GM12873 (cell line): ENCODE measurements at regions not wholly inside any gene's neighbourhood (a gene's known extent, or its start where the extent isn't known, plus 50 kb on each side); places are given as distances from the start of the nearest gene placed in this dataset.

Experiments used
- CTCF ChIP-seq: IDR thresholded peaks from 2 replicates; pipeline ENCODE4 v1.5.1; 2012; ENCODE audit warnings: low read depth, mild to moderate bottlenecking, moderate library complexity, low read length, control low read depth; ENCODE audit not compliant: insufficient read depth; ENCODE audit errors: missing control alignments

- TF ChIP-seq CTCF: no peak
These were observed 422.3 kb downstream of the PRR16 start for GRCh38 chr5:120886351-120886860.

- no peak for TF ChIP-seq CTCF
These were observed 431.6 kb downstream of the PRR16 start for GRCh38 chr5:120895660-120896059.

- no peak for TF ChIP-seq CTCF
These were observed 437.1 kb downstream of the PRR16 start for GRCh38 chr5:120901199-120901598.

- TF ChIP-seq CTCF: no peak
These were observed 443.9 kb downstream of the PRR16 start for GRCh38 chr5:120907953-120908352.

GRCh38 chr5:120910629-120911028, 446.5 kb downstream of the PRR16 start:
- no peak for TF ChIP-seq CTCF

- no peak for TF ChIP-seq CTCF
These were observed 449.3 kb downstream of the PRR16 start for GRCh38 chr5:120913396-120913795.

- TF ChIP-seq CTCF: no peak
These were observed 453.2 kb downstream of the PRR16 start for GRCh38 chr5:120917214-120917758.

GRCh38 chr5:120919017-120919416, 454.9 kb downstream of the PRR16 start:
- no peak for TF ChIP-seq CTCF
